ENCODE measurements at regions not wholly inside any gene's neighbourhood (a gene's known extent, or its start where the extent isn't known, plus 50 kb on each side); places are given as distances from the start of the nearest gene placed in this dataset.

- no peaks in the 10 kb centered on the region for H3K27me3 Mint-ChIP-seq
- CTCF ChIA-PET: no interaction called here
- no peaks in the 10 kb centered on the region for H3K36me3 Mint-ChIP-seq (ENCODE audit: low read depth)
- TF ChIP-seq CTCF (IDR thresholded peaks at IDR 0.05): no peak
- no peak for ATAC-seq
- peaks cover 3% of the 10 kb centered on the region for H3K9me3 Mint-ChIP-seq
- DNase-seq: no peak
- no peaks in the 10 kb centered on the region for H3K4me1 Mint-ChIP-seq (ENCODE audit: low read depth)
- H3K27ac Mint-ChIP-seq: no peak overlapping the region
- POLR2A ChIA-PET: no interaction called here
- no peak overlapping the region for H3K4me3 Mint-ChIP-seq
- intact Hi-C loops (cut with micrococcal nuclease): no loop called here
Observed at GRCh38 chr11:43101113-43101512, 210.7 kb upstream of the API5 start.

- intact Hi-C loops (cut with micrococcal nuclease): no loop called here
- Mint-ChIP-seq H3K27ac (no peak overlapping the region), H3K4me3 (no peak overlapping the region), H3K36me3 (ENCODE audit: low read depth) (no peaks in the 10 kb centered on the region), H3K27me3 (no peaks in the 10 kb centered on the region), H3K4me1 (ENCODE audit: low read depth) (no peaks in the 10 kb centered on the region), H3K9me3 (no peaks in the 10 kb centered on the region)
- TF ChIP-seq CTCF (IDR thresholded peaks at IDR 0.05): no peak
- no peak for ATAC-seq
- no peak for DNase-seq
- ChIA-PET CTCF (no interaction called here), POLR2A (no interaction called here)
Observed at GRCh38 chr11:43116071-43116470, 195.7 kb upstream of the API5 start.

GRCh38 chr11:43119275-43119970 is 192.4 kb upstream of the API5 start:
- H3K27ac Mint-ChIP-seq: no peak overlapping the region
- TF ChIP-seq CTCF (IDR thresholded peaks at IDR 0.05): no peak
- ATAC-seq (no peak), DNase-seq (no peak)
- no peaks in the 10 kb centered on the region for H3K9me3 Mint-ChIP-seq
- CTCF ChIA-PET: no interaction called here
- intact Hi-C loops (cut with micrococcal nuclease): no loop called here
- H3K4me3 Mint-ChIP-seq: no peak overlapping the region
- POLR2A ChIA-PET: no interaction called here
- no peaks in the 10 kb centered on the region for H3K4me1 Mint-ChIP-seq (ENCODE audit: low read depth)
- no peaks in the 10 kb centered on the region for H3K27me3 Mint-ChIP-seq
- no peaks in the 10 kb centered on the region for H3K36me3 Mint-ChIP-seq (ENCODE audit: low read depth)

GRCh38 chr11:43122546-43122945 is 189.2 kb upstream of the API5 start:
- intact Hi-C loops (cut with micrococcal nuclease): no loop called here
- H3K27ac Mint-ChIP-seq: no peak overlapping the region
- ChIA-PET CTCF (no interaction called here), POLR2A (no interaction called here)
- DNase-seq (no peak), ATAC-seq (no peak)
- no peaks in the 10 kb centered on the region for H3K4me1 Mint-ChIP-seq (ENCODE audit: low read depth)
- H3K4me3 Mint-ChIP-seq: no peak overlapping the region
- no peaks in the 10 kb centered on the region for H3K9me3 Mint-ChIP-seq
- TF ChIP-seq CTCF (IDR thresholded peaks at IDR 0.05): no peak
- H3K36me3 Mint-ChIP-seq (ENCODE audit: low read depth): no peaks in the 10 kb centered on the region
- H3K27me3 Mint-ChIP-seq: no peaks in the 10 kb centered on the region

- no peak overlapping the region for H3K4me3 Mint-ChIP-seq
- H3K36me3 Mint-ChIP-seq (ENCODE audit: low read depth): no peaks in the 10 kb centered on the region
- no peak overlapping the region for H3K27ac Mint-ChIP-seq
- H3K4me1 Mint-ChIP-seq (ENCODE audit: low read depth): no peaks in the 10 kb centered on the region
- TF ChIP-seq CTCF (IDR thresholded peaks at IDR 0.05): no peak
- DNase-seq: no peak
- intact Hi-C loops (cut with micrococcal nuclease): no loop called here
- ATAC-seq: no peak
- ChIA-PET POLR2A (no interaction called here), CTCF (no interaction called here)
- H3K27me3 Mint-ChIP-seq: no peaks in the 10 kb centered on the region
- H3K9me3 Mint-ChIP-seq: no peaks in the 10 kb centered on the region
Observed at GRCh38 chr11:43123443-43123842, 188.4 kb upstream of the API5 start.

Measured in activated CD8-positive, alpha-beta T cell treated with anti-CD3 and anti-CD28 coated beads for 36 hours (primary cell).